GM13976 (cell line): ENCODE measurements at regions not wholly inside any gene's neighbourhood (a gene's known extent, or its start where the extent isn't known, plus 50 kb on each side); places are given as distances from the start of the nearest gene placed in this dataset.

Experiments used
- DNase-seq: peaks from one replicate; pipeline ENCODE4 v3.0.0; 2012; ENCODE audit warnings: low spot score
- CTCF ChIP-seq: IDR thresholded peaks from 2 replicates; pipeline ENCODE4 v1.5.1; 2012; ENCODE audit warnings: borderline replicate concordance, mild to moderate bottlenecking; ENCODE audit not compliant: insufficient read depth; ENCODE audit errors: extremely low read depth, missing control alignments, control extremely low read depth
- in situ Hi-C: fragments of 300-500 bp; cut with MboI; formaldehyde crosslinking; loops from one replicate; pipeline ENCODE4 v1.12.0; 2022; ENCODE audit warnings: low sequenced_read_pairs, mixed read lengths, inconsistent platforms; ENCODE audit not compliant: unreplicated experiment

GRCh38 chr2:167712275-167712674 is 535.1 kb downstream of the STK39 start:
- no peak for DNase-seq
- in situ Hi-C loops = no loop called here
- no peak for TF ChIP-seq CTCF

GRCh38 chr2:167708998-167709397 is 538.4 kb downstream of the STK39 start:
- no peak for TF ChIP-seq CTCF
- in situ Hi-C loops = no loop called here
- DNase-seq = no peak

GRCh38 chr2:167706800-167707199 is 540.6 kb downstream of the STK39 start:
- TF ChIP-seq CTCF = no peak
- in situ Hi-C loops = no loop called here
- DNase-seq = no peak

GRCh38 chr2:167703441-167703840 is 544.0 kb downstream of the STK39 start:
- in situ Hi-C loops = no loop called here
- no peak for DNase-seq
- TF ChIP-seq CTCF = no peak

- no peak for DNase-seq
- no peak for TF ChIP-seq CTCF
- in situ Hi-C loops = no loop called here
Measured at GRCh38 chr2:167702227-167702626, 545.2 kb downstream of the STK39 start.

GRCh38 chr2:167701651-167702050 is 545.7 kb downstream of the STK39 start:
- TF ChIP-seq CTCF = no peak
- DNase-seq = no peak
- in situ Hi-C loops = no loop called here

GRCh38 chr2:167697948-167698347 is 549.4 kb downstream of the STK39 start:
- in situ Hi-C loops = no loop called here
- no peak for DNase-seq
- TF ChIP-seq CTCF = no peak
